Stimulated activated CD4-positive, alpha-beta T cell treated with anti-CD3 and anti-CD28 coated beads, Interleukin-15, amount 100 ng/mL, for 48 hours (primary cell): ENCODE measurements at regions not wholly inside any gene's neighbourhood (a gene's known extent, or its start where the extent isn't known, plus 50 kb on each side); places are given as distances from the start of the nearest gene placed in this dataset.

Experiments used
- DNase-seq, 2 donors: peaks; one replicate each; pipeline ENCODE4 v3.0.0-alpha.2; 2020; ENCODE audit warnings: low read depth in 2 of 2

GRCh38 chr16:79865918-79866317 lies 265.4 kb upstream of the MAF start:
- DNase-seq = no peak

- no peak for DNase-seq
Measured at GRCh38 chr16:79864781-79865391, 264.3 kb upstream of the MAF start.

GRCh38 chr16:79864032-79864780 lies 263.7 kb upstream of the MAF start:
- no peak for DNase-seq

GRCh38 chr16:79863128-79864031 lies 262.8 kb upstream of the MAF start:
- no peak for DNase-seq

- DNase-seq = no peak
Measured at GRCh38 chr16:79862601-79863000, 262.1 kb upstream of the MAF start.

GRCh38 chr16:79856581-79856980 lies 256.0 kb upstream of the MAF start:
- DNase-seq = no peak

- no peak for DNase-seq
Measured at GRCh38 chr16:79850348-79850747, 249.8 kb upstream of the MAF start.

- DNase-seq = no peak
Measured at GRCh38 chr16:79849119-79849518, 248.6 kb upstream of the MAF start.

GRCh38 chr16:79848719-79849118 lies 248.2 kb upstream of the MAF start:
- no peak for DNase-seq

- no peak for DNase-seq
Measured at GRCh38 chr16:79847569-79847968, 247.0 kb upstream of the MAF start.

GRCh38 chr16:79847101-79847500 lies 246.6 kb upstream of the MAF start:
- DNase-seq = no peak

- DNase-seq = no peak
Measured at GRCh38 chr16:79845734-79846135, 245.2 kb upstream of the MAF start.

GRCh38 chr16:79845033-79845733 lies 244.6 kb upstream of the MAF start:
- no peak for DNase-seq

- DNase-seq = no peak
Measured at GRCh38 chr16:79844603-79845002, 244.1 kb upstream of the MAF start.

- peak in 1 of 2 donors; percentile 23 for DNase-seq
Measured at GRCh38 chr16:79843631-79844043, 243.1 kb upstream of the MAF start.

- no peak for DNase-seq
Measured at GRCh38 chr16:79843145-79843544, 242.6 kb upstream of the MAF start.

GRCh38 chr16:79842197-79842596 lies 241.7 kb upstream of the MAF start:
- DNase-seq = no peak

- no peak for DNase-seq
Measured at GRCh38 chr16:79839466-79840341, 239.2 kb upstream of the MAF start.

- DNase-seq = no peak
Measured at GRCh38 chr16:79838496-79839259, 238.1 kb upstream of the MAF start.

- no peak for DNase-seq
Measured at GRCh38 chr16:79836144-79836543, 235.6 kb upstream of the MAF start.
